GDM1 (cell line): ENCODE measurements at regions not wholly inside any gene's neighbourhood (a gene's known extent, or its start where the extent isn't known, plus 50 kb on each side); places are given as distances from the start of the nearest gene placed in this dataset.

Experiments
- DNase-seq: peaks from one replicate; lab custom pipeline; 2025; lab: John Stamatoyannopoulos, UW

GRCh38 chr11:105328061-105328460 lies 188.5 kb upstream of the CARD18 start:
- no peak for DNase-seq

- no peak for DNase-seq
These were observed 184.6 kb upstream of the CARD18 start for GRCh38 chr11:105324156-105324555.

DNA sequence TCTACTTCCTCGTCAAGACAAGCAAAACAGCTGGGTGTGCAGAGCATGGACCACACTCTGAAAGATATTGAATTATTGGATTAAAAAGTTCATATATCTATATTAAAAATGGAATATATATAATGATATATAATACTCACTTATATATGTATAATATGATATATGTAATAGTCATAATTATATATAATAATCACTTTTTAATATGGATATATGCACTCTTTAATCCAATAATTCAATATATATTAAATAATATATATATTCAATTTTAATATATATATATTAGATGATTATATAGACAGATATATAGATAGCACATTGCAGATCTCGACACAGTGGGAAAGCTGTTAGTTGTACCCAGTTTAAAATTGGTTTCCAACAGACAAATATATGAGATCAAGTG lies 182.1 kb upstream of the CARD18 start:
- DNase-seq: no peak

DNA sequence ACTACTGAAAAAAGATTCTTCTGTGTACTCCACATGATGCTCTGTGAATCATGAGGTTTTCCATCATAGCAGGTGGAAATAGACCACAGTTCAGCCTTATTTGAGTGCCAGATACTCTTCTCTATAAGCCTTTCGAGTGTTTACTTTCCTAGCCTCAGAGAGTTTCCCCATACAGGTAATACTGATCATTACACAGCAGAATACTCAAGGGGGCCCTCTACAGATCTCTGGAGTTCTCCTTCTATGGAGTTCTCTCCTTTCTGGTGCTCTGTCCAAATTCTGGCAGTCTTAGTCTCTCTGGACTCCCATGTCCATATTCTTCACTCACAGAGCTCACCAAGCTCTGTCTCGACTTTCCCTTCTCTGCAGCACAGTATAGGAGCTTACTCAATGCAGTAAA lies 175.7 kb upstream of the CARD18 start:
- DNase-seq: no peak

DNA sequence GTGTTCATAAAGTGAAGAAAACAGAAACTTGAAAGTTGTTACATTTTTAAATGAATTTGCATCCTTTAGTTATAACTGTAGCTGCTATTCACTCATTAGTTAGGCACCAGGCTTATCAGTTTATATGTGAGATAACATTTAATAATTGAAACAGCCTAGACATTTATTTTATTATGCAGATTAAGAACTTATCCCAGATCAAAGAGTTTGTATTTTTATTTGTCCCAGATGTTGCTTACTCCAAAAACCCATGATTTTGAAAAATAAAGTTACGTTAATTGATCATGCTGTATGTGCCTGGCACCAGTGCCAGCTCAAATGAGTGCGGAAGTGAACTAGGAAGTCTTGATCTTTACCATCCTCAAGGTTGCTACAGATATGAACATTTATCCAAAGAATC lies 172.7 kb upstream of the CARD18 start:
- no peak for DNase-seq

DNA sequence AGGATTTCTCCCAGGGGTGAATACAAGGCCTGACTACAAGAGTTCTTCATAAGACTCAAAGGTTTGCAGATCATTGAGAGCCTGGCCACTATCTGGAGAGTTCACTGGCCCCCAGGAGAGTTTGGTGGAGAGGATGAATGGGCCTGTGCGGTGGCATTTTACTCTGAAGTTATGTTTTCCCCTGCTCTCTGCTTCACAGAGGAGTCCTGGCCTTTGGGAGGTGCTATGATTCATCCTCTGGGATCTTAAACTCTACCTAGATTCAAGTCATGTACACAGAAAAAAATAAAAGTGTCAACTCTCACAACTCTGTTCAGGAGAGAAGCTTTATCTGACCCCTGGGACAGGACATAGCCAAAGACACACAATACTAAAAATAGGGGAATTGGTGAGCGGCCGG lies 159.1 kb upstream of the CARD18 start:
- DNase-seq: no peak

DNA sequence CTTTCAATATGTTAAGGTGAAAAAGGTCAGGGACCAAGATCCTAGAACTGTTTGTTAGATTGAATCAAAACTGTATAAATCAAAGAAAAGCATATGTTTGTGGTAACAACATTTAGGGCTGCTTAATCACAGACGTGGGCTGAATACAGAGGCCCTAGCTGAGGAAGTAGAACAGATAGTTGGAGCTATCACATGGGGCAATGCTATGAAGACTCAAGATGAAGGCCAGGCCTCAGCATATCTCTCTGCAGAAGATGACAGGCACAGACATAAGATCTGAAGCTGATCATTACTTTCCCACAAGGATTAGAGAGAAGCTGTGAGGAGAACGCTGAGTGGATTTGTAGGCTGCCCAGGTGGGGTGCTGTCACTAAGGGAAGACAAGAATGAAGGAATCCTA lies 158.6 kb upstream of the CARD18 start:
- no peak for DNase-seq

DNA sequence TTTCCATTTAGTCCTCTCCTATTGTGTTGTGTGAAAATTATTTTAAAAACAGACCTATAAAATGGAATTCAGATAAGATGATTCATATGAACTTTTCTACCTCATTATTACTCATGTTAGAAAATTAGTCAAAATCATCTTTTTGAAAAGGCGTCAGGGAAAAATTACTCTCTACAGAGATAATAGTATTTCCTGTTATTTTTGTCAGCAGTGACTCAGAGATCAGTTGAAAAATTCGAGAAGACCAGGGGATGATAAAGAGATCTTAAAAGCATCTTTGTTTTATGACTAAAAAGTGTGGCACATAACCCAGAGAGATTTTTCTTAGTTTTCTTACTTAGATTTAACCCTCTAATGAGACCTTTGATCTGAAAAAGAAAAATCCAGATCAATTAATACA lies 157.9 kb upstream of the CARD18 start:
- DNase-seq: no peak

DNA sequence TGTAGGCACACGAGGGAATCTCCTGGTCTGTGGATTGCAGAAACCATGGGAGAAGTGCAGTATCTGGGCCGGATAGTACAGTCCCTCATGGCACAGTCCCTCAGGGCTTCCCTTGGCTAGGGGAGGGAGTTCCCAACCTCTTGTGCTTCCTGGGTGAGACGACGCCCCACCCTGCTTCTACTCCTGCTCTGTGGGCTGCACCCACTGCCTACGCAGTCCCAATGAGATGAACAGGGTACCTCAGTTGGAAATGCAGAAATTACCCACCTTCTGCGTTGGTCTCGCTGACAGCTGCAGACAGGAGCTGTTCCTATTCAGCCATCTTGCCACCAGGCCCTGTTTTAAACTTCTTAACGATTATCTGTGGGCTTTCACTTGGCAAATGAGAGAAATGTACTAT lies 157.2 kb upstream of the CARD18 start:
- no peak for DNase-seq

DNA sequence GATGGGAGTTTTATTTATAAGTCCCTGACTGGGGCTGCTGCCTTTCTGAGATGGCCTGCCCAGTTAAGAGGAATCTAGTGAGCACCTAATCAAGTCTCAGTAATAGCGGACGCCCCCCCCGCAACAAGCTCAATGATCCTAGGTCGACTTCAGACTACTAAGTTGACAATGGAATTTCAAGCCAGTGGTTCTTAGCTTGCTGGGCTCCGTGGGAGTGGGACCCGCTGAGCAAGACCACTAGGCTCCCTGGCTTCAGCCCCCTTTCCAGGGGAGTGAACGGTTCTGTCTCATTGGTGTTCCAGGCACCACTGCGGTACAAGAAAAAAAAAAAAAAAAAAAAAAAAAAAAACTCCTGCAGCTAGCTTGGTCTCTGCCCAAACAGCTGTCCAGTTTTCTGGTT lies 156.8 kb upstream of the CARD18 start:
- DNase-seq: no peak

- no peak for DNase-seq
These were observed 143.1 kb upstream of the CARD18 start for GRCh38 chr11:105282658-105283057.

DNA sequence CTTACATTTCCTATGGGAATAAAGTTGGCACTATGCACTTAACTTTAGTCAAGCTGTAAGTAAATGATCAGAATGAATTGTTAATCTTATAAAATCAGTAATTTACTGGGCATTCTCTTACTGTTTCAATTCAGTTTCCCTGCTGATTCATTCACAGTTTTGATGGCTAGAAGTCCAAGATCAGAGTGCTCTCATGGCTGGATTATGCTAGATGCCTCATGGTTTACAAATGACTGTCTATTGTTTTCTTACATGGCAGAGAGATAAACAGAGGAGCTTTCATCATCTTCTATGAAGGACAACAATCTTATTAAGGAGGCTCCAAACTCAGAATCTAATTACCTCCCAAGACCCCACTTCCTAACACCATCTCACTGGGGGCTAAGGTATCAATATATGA lies 135.1 kb upstream of the CARD18 start:
- no peak for DNase-seq

GRCh38 chr11:105273660-105274280 lies 134.2 kb upstream of the CARD18 start:
- DNase-seq: no peak

DNA sequence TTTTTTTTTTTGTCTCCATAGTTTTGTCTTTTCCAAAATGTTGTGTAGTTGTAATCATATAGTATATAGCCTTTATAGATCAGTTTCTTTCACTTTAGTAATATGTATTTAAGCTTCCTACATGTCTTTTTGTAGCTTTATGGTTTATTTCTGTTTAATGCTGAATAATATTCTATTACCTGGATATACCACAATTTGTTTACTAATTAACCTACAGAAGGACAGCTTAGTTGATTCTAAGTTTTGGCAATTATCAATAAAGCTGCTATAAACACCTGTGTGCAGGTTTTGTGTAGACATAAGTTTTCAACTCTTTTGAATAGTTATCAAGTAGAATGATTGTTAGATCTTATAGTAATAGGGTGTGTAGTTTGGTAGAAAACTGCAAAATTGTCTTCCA lies 130.3 kb upstream of the CARD18 start:
- no peak for DNase-seq

- no peak for DNase-seq
These were observed 129.0 kb upstream of the CARD18 start for GRCh38 chr11:105268404-105269062.

DNA sequence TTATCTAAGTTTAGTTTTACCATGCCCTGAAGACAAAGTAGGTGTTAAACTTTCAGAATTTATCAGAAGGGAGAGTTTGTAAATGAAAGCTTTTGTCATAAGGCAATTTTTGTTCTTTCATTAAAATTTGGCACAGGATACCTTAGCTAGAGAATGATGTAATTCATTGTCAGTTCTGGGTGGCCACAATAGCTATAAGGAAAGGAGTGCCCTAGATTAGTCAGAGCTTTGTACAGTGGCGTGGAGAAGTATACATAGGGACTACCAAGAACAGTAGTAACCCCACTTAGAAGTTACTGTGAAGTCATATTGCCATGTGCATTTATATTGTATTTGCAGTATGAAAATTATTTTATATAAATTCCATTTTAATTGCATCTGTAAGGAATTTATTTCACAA lies 126.3 kb upstream of the CARD18 start:
- no peak for DNase-seq

- no peak for DNase-seq
These were observed 121.4 kb upstream of the CARD18 start for GRCh38 chr11:105260976-105261375.

DNA sequence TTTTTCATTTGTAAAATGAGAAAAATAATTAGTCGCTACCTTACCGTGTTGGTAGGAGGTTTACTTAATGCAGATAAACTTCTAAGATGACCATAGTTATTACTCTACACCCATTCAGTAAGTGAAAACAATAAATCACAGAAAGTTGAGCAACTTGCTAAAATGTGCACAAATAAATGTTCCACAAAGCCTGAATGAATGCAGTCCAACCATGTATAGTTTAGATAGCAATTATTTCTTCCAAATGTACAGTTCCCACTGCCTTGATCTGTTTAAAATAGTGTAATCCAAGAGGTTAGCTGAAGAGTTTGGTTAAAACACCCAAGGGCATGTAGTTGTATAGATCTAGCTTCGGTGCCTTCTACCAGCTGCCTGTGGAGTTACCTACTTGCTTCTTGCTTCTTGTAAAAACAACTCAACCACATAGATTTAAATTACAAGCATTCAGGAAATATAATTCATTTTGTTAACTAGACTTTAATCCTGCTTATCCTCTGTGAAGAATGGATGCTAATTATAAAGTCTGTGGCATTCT lies 106.3 kb upstream of the CARD18 start:
- no peak for DNase-seq

DNA sequence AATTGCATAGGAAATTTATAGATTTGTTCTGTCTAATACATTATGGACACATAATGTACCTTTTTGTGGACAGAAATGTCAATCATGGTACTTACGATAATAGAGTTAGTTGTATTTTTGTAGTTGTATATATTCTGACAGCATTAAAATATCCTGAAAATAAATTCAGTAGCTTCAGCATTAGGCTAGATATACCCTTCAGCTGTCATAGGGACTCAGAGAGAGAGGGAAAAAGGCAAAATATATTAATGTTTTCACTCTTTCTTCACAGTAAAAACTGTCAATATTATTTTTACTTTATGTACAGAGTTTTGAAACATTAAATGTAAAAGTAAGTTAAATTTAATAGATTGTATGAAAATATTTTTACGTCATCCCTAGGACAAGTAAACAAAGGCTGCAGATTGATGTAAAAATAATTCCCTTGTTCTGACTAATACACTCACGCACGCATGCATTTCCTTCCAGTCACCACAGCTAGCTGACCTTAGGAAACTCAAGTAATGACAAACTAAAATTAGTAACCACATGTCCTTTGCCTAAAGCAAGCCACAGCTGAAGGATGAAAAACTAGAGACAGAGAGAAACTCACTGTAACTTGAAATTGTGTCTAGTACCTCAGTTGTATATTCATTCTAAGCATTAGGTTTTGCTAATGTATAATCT lies 104.7 kb upstream of the CARD18 start:
- DNase-seq: no peak

DNA sequence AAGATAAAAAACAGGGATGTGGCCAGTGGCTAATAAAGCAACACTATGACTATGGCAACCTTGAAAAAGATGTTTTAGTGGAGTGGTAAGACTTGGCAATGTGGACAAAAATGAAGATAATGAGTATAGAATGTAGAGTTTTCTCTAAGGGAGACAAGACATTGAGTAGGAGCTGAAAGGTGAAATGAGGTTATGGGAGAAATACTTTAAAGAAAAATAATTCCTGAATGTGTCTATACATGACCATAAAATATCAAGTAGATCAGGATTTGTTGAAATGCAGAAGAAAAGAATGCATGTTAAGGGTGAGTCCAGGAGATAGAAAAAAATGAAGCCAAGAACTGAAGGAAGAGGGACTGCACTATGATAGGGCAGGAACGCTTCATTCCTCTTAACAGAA lies 101.6 kb upstream of the CARD18 start:
- no peak for DNase-seq

- DNase-seq: no peak
These were observed 97.1 kb upstream of the CARD18 start for GRCh38 chr11:105236664-105237063.

GRCh38 chr11:105233285-105233684 lies 93.7 kb upstream of the CARD18 start:
- DNase-seq: no peak

- no peak for DNase-seq
These were observed 92.5 kb upstream of the CARD18 start for GRCh38 chr11:105232021-105232420.
